ENCODE measurements at regions not wholly inside any gene's neighbourhood (a gene's known extent, or its start where the extent isn't known, plus 50 kb on each side); places are given as distances from the start of the nearest gene placed in this dataset.
"Not testable (repeated sequence)": the region's sequence is repeated elsewhere in the genome, so short reads cannot be mapped to it uniquely, and the experiment has no call there.

DNA sequence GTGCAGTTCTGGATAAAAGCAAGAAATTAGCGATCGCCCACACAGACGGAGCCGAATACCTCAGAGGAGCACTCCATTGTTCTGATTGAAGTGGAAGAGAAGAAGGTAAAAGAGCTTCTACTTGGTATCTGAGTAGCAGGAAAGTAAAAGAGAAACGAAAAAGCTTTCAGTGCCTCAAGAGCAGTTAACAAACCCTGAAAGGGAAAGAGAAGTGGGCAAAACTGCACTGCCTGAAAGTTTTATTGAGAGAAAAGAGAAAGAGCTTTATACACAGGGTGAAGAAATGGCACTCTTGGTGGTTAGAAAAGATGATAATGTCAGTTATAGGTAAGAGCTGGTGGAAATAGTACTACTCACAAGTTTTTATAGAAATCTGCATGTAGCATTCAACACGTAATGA lies 192.8 kb downstream of the CDCA7 start:
- DNase-seq (ENCODE audit: low read depth) = no peak

DNA sequence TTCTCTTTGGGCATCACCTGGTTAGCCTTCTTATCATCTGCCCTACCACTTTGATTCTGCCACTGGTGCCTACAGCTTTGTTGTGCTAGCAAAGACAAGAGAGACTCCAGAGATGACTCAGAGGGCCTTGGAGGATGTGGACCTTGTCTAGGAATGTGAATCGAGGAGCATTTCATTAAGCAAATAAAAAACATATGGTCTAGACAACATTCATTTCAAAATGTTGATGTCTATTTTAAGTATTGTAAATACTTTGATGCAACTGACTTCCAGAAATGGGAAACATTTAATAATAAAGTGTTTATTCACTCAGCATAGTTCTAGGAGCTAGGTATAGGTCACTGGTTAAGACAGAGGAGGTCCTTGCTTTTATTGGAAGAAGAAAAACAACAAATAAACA lies 195.5 kb downstream of the CDCA7 start:
- DNase-seq (ENCODE audit: low read depth) = peak; percentile 84

DNA sequence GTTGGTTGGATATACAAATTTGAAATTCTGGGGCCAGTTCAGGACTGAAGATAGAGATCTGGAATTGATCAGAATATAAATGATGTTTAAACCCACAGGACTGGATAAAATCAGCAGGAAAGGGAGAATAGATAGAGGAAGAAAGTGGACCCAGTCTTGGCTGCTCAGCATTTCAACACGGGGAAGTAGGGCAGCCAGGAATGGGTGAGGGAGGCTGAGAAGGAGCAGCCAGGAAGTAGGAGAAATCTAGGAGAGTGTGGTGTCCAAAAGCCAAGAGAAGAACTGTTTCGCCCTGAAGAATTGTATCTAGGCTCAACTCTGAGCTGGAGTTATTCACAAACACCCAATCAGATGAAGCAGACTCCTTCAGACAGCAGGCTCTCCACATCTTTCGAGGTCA lies 197.9 kb downstream of the CDCA7 start:
- no peak for DNase-seq (ENCODE audit: low read depth)

DNA sequence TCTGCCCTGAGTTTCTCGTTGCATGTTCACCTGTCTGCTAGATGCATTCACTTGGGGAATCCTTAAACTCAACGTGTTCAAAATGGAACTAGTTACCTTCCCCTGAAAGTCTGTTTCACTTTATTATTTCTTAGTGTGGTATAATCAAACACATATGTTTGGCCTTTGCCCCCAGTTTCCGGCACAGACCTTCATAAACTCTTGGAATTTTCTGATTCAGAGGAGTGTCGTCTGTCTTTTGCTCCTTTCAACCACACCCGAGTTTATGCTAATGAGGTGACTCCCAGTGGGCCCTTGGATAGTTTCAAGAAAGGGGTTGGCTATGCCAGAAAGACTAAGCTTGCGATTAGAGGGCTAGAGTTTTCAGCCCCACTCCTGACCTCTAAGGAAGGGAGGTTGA lies 198.9 kb downstream of the CDCA7 start:
- DNase-seq (ENCODE audit: low read depth) = peak; percentile 50

DNA sequence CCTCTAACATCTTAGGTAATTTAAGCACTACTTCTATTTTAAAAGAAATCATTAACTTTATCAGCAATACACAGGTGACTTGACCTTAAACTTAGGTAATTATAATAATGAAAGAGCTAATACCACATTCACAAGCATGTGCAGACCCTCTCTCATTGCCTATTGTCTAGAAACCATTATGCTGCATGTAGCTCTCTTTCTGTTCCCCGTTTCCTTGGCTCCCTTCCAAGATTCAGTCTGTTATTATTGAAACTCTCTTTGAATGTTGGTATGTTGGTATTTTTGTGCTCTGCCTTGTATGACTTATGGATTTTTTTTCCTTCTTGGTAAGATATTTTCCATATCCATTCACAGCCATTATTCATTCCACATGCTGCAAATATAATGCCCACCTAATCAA lies 201.2 kb downstream of the CDCA7 start:
- DNase-seq (ENCODE audit: low read depth) = peak; percentile 58

DNA sequence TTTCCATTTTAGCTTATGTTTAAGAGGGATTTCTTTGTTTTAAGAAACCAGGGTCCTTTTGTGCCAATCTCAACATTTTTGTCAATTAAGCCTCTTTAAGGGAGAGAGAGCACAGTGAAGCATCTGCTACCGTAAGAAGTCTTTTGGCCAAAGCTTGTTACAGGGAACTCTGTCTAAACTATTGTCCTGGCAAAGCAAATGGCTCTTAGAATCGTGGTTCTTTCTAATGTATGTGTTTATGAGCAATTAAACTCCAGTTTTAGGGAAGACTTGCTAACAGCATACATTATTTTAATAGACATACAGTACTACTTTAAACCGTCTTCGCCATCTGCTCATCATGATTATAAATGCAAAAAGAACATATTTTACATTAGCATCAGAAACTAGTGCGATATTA lies 202.1 kb downstream of the CDCA7 start:
- no peak for DNase-seq (ENCODE audit: low read depth)

DNA sequence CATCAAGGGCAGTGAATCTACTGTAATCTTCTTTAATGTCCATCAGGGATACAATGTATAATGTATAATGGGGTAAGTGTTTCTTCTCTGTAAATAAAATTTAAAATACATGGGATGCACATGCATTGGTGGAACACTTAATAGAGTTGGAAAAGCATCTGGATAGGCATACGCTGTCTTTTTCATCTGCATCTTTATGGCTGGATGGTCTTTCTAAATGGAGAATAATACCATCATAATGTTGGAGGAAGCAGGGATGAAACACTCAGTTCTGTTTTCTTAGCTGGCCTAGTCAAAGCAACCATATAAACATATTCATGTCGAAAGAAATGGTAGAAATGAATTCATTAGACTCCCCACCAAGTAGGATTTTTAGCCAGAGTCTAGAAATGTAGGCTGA lies 202.8 kb downstream of the CDCA7 start:
- DNase-seq (ENCODE audit: low read depth) = no peak

DNA sequence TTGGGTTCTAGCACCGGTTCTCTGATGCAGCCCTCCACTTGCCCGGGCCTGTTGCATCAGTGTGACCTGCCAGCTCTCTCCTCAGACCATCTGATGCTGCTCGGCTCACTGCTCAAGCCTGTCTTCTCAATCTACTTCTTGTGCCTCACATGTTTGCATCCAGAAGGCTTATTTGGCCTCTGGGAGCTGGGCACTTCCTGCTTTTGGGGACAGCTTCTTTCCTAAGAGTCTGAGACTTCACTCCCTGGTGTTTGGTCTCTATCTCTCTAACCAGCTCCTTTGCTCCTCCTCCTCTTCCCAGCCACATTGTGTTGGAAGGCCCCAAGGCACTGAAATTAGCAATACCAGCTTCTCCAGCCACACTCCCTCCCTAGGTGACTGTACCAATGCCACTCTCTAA lies 212.8 kb downstream of the CDCA7 start:
- DNase-seq (ENCODE audit: low read depth) = no peak

DNA sequence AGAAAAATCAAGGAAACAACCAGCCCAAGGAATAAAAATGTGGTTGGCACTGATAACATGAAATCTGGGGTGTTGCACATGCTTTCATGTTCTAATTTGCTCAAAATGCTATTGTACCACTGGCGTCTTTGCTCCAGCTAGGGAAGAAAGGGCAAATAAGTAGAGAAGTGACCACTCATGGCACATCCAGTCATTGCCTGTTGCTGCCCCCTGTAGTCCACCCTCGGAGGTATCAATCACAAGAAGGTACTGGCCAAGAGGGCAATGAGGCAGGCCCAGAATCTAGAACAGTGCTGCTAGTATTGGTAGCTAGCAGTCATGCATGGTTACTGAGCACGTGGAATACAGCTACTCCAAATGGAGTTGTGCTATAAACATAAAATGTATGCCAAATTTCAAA lies 213.4 kb downstream of the CDCA7 start:
- DNase-seq (ENCODE audit: low read depth) = peak; percentile 33

DNA sequence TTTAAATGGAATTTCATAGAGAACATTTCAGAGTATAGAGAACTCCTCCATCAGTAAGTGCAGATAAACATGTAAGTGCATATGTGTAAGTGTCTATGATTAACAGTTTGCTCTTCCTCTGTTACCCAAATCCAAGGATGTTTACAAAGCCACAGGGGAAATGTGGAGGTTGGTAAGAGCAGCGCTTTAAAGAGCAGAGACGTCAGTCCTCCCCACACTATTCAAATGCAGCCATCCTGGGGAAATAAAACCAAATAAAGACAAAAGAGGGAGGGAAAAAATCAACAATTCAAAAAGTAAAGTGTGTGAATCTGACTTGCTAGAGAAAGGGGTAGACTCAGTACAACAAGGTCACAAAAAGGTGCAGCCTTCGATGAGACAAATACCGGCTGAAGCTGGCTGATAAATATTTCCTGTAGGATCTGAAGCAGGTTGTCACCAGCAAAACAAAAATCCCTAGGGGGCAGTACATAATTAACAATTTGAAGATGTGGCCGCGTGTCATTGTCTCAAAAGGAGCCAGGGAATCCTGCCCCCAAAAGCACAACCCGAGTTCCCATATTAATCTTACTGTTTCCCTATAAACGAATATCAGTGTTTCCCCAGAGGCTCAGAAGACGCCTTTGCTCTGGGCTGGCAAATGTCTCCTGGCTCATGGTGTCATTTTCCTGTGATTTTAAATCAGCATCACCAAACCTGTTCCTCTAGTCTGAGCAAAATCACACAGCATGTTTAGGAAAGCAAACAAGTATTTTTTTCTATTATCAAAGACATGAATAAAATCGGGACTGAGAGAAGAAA lies 216.5 kb downstream of the CDCA7 start:
- peak; percentile 29 for DNase-seq (ENCODE audit: low read depth)

DNA sequence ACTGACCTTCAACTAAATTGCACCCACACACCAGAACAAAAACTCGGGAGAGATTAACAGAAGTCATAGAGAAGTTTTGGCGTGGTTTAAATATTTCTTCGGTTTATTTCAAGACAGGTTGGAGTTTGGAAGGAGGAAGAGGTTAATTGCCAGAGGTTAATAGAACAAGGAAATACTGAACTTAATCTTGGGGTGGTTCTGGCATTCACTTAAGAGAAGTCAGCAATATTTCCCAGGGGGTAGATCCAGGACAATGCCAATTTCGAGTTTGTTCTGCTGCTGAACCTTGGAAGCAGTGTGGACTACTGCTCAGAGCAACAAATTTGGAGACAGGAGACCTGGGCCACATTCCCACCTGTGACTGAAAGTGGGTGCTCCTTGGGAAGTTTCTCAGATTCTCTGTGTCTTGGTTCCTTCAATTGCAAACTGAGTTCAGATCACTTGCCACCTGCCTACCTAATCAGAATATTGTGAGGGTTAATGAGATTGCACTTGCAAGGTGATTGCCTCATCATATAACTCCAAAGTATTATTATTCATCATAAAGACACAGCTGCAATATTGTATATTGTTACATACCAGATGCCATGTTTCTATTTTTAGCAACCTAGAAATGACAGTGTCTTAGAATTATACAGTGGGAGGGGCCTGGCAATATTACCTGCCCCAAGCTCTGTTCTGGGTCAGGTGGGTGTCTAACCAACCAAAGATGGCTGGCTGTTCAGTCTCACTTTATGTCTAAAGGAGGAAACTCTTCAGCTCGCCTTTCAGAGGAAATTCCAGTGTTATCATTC lies 217.4 kb downstream of the CDCA7 start:
- peak; percentile 30 for DNase-seq (ENCODE audit: low read depth)

DNA sequence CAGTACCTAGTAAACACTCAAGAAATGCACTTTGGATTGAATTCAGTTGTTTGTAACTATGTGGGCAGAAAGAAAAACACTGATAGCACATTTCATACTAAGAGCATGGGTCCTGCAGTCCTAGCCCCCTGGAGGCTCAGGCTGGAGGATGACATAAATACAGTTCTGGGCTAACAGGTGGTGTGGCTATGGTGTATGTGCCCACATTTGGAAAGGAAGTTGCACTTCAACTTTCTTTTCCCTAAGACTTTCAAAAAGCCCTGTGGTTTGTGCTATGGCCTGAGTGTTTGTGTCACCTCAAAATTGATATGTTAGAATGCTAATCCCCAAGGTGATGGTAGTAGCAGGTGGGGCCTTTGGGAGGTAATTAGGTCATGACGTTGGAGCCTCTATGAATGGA lies 218.2 kb downstream of the CDCA7 start:
- DNase-seq (ENCODE audit: low read depth) = no peak

DNA sequence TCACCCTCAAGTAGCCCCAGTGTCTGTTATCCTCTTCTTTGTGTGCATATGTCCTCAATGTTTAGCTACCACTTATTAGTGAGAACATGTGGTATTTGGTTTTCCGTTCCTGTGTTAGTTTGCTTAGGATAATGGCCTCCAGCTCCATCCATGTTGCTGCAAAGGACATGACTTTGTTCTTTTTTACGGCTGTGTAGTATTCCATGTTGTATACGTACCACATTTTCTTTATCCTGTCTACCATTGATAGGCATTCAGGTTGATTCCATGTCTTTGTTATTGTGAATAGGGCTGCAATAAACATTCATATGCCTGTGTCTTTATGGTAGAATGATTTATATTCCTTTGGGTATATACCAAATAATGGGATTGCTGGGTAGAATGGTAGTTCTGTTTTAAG lies 219.1 kb downstream of the CDCA7 start:
- DNase-seq (ENCODE audit: low read depth) = not testable (repeated sequence)

DNA sequence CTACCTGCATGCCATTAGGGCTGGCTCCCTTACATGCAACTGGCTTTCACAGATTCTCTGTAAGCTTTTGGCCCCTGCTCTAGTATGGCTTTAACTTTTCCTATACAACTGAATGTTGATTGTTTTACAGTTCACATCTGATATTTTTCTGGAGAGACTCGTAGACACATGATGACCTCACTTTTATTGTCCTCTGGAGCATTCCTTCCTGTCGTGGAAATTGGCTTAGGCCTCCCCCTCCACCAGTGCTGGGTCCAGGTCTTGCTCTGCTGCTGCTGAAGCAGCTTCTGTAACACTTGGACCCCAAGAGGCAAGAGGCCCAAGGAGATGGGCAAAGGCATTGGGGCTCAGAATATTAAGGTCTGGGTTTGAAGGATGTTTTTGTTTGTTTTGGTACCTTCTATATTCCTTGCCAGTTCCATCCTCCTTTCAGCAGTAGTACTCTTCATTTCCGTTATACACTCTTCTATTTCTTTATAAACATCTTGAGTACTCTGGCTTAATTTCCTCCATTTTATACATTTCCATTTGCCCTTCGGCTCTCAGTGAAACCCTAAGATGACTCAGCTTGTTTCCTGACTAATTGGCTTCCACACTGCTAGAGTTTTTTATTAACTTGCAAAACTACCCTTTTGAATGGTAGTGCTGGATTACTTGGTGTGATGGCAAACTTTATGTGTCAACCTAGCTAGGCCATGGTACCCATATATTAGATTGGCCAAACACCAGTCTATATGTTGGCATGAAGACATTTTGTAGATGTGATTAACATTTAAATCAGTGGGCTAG lies 219.8 kb downstream of the CDCA7 start:
- DNase-seq (ENCODE audit: low read depth) = peak; percentile 57

DNA sequence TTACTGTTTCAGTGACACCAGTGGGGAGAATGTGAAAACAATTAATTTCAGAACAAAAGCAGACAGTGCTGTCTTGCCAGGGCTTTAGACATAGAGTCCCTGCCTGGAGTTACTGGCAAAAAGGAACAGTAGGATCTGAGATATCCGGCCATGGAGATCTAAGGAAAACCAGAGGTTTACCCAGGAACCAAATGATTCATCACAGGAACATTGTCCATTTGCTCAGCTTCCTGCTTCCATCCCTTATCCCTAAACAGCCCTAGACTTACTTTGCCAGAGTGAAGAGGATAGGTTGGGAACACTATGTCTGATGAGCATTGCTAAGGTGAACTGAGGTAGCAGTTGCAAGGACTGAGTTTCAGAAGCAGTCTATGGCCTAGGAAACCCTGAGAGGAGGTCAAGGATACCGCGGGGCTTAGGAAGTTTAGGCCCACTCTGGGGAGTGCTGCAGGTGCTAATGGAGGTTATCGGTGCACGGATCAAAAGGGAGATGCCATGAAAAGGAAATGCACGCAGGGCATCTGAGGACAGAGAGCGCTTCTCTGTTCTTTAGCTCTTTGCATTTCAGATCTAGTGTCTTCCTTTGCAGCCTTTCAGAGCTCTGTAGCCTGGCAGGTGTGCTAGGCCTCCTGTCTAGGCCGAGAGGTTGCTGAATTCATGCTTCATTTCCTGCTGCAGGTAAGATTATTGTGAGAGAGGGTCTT lies 223.9 kb downstream of the CDCA7 start:
- DNase-seq (ENCODE audit: low read depth) = no peak

DNA sequence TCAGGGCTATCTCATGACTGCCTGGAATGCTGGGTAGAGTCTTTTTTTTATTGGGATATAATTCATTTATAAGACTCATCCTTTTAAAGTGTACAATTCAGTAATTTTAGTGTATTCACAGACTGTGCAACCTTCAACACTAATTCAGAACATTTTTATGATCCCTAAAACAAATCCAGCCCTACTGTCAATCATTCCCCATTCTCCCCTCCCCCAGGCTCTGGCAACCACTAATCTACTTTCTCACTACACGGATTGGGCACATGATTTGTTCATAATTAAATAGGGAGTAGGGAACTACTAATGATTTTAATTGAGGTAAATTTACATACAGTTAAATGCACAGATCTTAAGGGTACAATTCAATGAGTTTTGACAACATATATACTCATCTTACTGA lies 225.7 kb downstream of the CDCA7 start:
- no peak for DNase-seq (ENCODE audit: low read depth)

DNA sequence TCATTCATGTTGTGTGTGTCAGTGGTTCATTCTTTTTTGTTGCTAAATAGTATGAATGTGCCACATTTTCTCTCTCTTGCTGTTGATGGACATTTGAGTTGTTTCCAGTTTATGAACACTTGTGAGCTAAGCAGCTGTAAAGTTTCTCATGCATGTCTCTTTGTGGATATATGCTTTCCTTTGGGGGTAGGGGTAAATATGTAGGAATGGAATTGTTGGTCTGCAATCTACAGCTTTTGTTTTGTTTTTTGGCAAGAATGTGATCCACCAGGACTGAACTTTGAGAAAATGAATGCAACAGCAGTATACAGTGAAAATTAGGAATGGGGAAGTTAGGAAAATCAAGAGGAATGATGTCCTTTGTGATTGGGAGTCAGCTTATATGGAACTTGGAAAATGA lies 226.3 kb downstream of the CDCA7 start:
- DNase-seq (ENCODE audit: low read depth) = no peak

DNA sequence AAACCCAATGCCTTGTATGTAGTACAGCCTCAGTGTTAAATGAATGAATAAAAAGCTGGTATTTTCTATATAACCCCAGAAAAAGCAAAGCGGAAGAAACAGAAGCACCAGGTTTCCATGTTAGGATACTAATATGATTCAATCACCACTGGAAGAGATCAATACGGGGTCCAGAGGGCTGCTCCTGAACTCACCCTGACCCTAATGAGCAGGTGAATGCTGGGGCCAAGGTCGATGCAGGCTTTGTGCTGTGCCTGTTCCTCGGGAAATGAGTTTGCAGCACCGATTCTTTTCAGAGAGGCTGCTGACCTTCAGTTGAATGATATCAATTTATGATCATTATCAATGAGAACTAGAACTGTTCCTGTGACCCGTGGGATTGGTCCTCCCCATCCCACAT lies 228.5 kb downstream of the CDCA7 start:
- DNase-seq (ENCODE audit: low read depth) = no peak

DNA sequence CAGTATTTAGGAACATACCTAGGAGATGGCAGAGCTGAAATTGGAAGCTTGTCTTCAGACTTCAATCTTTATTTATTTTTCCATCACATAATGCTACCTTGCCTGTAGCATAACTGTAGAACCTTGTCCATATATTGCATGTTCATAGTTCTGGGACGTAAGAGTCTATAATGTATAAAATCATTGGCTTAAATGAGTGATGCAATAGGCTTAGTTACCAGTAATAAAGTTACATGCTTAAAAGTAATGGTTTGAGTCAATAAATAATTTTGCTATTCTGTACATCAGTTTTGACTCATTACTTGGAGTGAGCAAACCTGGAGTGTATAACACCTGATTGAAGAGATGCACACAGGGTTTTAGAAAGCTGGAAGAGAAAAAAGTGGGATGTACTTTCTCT lies 229.3 kb downstream of the CDCA7 start:
- DNase-seq (ENCODE audit: low read depth) = no peak

DNA sequence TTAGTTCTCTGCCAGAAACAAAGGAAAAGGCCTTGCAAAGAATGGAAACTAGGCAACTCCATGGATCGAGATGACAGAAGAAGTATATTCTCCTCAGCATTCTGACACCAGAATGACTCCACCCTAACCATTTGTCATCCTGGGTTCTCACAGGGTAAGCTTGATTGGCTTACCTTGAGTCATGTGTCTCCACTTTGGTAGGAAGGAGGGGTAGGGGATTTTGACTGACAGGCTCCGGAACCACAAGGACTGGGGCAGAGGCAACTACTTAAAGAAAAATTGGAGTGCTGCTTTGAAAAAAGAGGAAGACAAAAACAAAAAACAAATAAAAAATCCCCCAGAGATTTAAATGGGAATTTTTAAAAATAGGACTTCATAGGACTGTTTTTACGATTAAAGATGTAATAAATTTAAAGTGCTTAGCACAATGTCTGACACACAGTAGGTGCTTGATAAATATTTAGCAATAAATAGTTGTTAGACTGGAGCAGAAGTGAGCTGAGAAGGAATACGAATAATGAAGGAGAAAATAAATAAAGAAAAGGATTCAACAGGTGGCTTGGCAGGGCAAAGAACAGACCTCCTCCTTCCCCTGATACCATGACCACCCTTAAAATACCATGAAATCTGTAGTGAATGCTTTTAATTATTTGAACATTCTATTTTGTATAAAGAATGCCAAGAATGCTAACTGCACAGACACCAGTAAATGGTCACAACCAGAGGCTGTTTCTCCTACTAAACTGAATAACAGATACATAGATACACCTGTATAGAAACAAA lies 230.2 kb downstream of the CDCA7 start:
- DNase-seq (ENCODE audit: low read depth) = no peak

DNA sequence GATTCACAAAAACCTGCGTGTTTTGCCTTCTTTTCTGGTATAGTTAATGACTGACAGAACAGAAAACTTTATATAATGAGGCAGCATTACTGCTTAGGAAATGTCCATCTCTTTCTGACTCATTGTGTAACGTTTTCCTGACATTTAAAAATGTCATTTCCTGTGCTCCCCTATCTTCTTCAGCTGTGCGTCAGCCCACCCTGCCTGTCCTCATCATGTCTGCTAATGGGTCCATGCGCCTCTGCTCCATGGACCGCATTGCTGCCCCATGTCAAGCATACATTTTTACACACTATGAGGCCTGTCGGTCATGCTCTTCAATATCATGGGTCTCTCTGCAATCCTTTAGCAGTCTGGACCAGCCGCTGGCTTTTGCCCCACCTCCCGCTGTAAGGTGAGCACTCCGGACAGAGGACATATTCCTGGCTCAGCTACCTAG lies 234.3 kb downstream of the CDCA7 start:
- DNase-seq (ENCODE audit: low read depth) = peak; percentile 39

Data from iris pigment epithelial cell (primary cell).